NCI-H1092 treated with DMSO at 0.1 percent for 48 hours (cell line): ENCODE measurements at regions not wholly inside any gene's neighbourhood (a gene's known extent, or its start where the extent isn't known, plus 50 kb on each side); places are given as distances from the start of the nearest gene placed in this dataset.
A peak's percentile ranks its signal among the peaks of the same experiment; 100 is the strongest.

Experiments
- DNase-seq: peaks from one replicate; lab custom pipeline; 2025; lab: John Stamatoyannopoulos, UW

DNA sequence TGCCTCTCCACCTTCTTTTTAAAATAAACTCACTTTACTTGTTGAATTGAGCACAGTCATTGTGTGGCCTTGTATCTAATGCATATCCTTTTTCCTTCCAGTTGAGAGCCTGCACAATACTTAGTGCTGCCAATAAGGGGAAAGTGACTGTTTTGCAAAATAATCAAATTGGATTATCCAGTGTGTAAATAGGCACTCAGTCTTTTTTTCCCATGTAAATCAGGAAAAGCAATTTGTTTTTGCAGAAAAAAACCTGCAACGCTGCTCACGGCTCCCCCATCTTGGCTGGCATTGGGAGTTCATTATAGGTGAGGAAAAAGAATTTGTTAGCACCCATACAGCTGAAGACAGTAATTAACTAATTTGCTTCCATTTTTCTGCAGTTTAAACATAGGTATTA, 299.9 kb downstream of the CSNK1G3 start:
- DNase-seq, result no peak

DNA sequence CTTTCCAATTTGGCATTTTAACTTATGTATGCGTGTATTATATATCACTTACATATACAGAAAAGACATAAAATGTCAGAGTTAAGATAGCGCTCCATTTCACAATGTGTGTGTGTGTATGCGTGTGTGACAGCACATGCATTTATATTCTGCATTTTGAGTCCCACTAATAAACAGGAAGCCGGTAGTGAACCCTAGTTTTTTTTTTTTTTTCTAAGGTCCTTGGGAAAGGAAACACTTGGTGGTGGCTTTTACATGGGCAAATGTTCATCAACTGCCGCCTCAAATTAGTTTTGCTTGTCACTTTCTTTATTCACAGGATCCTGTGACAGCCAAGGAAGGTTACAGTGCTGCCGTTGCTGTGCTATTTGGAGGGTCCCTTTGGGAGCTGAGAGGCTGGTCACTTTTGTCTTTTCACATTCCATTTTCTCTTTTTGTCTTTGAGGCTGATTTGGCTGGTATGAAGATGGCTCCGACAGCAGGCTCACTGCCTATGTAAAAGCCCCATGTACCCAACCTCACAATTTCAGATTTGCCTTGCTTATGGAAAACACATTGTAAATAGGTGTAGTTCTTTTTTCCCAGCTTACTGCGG, 298.9 kb downstream of the CSNK1G3 start:
- no peak for DNase-seq

DNA sequence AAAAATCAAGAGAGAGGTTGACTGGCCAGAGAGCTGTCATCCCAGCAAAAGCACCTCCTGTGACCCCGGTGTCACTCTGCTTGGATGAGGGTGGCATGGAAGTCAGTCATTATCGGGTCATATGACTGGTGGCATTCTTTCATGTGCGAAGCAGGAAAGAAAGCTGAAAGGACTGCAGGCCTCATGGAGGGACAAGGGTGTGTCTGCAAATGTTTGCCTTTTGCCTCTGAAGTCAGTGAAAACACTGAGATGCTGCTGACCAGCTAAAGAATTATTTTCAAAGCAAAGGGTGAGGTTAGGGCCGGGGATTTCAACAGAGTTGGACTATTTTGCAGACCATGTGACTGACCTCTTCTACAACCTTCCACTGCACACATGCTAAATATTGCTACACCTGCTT, 298.3 kb downstream of the CSNK1G3 start:
- DNase-seq, result no peak

DNA sequence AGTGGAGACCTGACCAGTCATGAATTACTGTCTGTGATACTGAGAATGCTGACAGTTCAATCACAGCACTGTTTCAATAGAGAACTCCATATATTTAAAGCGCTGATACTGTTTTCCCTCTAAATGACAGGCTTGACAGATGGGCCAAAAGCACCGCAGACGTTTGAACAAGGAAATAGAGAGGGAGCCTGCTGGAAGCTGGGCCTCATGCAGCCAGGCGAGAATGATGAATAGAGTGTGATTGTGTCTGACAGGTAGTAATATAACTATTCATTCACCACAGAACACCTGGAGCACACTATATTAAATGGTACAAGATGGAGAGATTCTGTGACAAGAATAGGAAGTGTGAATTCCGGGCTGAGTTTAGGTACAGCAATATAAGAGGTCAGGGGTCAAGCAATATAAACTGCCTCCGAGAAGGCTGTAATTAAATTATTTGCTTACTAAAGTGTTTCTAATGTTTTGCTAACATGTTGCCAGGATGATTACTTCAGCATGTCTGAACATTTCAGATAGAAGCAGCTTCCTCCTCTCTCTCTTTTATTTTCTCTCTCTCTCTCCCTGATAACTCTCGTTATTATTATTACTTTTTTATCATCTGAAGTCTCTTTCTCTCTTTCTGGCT, 297.7 kb downstream of the CSNK1G3 start:
- peak; percentile 12 for DNase-seq

DNA sequence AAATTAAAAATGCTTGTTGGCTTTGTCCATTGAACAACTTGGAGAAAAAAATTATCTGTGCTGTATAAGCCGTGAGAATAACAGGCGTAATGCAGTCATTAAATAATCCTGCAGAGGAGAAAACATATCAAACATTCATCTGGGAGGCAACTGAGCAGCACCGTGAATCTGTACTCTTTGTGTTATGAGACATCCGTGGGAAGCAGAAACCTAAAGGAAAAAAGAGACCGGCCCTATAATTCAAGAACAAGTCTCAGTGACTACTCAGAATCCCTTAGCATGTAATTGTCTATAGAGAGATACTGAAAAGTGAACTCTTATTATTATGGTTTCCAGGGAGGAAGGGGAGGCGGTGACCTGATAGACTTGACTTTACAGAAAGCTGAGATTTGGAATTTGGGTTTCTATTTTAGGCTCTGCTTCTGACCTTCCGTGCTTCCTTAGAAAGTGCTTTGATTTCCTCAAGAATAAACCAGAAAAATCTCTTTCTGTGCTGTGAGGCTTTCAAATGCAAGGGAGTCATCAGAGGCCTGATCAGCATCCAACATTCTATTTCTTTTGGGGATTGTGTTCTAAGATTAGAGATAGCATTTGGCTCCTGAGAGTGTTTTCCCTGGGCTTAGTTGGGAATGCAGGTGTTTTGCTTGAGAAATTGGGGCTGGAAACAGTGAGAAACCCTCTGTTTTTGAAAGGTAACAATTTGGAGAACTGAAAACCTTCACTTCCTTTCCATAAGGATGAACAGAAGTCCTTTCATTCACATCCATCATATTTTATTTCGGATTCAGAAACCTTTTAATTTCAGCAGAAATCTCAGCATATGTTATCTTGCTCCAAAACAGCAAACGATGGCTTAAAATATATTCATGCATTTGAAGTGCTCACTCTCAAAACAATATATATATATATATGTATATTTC, 296.7 kb downstream of the CSNK1G3 start:
- DNase-seq, result no peak

DNA sequence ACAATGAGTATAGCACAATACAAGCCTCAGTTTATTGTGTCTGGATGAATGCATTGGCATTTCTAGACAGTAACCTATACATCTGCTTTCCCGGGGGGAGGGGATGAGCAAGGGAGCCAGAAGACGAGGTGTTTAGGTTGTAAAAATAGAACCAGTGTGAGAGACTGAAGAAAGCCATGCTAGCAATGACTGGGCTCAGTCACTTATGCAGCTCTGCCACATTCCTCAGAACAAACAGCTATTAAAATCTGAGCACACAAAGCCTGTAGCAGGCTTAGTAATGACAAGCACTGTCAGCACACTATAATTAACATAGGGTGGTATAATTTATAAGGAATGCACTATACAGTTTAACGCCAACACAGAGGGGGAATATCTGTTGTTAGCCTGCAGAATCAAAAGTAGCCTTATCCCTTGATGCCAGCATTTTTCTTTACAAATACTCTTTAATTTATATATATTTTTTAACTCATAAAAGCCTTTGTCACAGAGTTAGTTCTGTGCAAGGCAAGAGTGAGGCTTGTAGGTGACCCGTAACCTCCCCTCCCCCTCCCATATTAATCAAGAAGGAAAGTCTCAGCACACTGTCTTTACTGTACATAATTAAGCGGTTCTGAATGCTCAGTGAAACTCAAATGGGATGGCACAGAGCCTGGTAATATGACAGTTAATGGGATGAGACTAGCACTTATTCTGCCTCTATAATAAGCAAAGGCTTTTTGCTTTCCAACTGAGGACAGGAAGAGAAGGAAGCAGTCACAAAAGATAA, 295.4 kb downstream of the CSNK1G3 start:
- peak; percentile 36 for DNase-seq

- DNase-seq, result no peak
Observed at GRCh38 chr5:123806644-123807043, 294.7 kb downstream of the CSNK1G3 start.

GRCh38 chr5:123805300-123805699, 293.3 kb downstream of the CSNK1G3 start:
- DNase-seq, result no peak

DNA sequence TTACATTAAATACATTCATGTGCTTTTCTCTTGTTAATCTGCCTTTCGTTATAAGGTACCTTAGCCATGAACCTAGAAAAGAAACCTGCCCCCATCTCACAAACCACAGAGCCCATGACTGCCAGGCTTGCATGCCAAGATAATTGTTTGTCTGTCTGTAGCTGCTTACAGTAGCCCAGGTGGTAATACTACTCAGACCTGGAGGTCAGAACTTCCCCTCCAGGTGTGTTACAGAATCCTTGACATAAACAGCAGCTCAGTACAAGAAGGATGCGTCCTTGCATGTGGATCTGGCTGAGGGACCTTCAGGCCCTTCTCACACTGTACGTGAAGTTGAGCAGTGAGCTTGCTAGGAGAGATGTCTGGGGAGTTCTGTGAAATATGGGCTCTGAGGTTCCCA, 291.4 kb downstream of the CSNK1G3 start:
- DNase-seq, result no peak

DNA sequence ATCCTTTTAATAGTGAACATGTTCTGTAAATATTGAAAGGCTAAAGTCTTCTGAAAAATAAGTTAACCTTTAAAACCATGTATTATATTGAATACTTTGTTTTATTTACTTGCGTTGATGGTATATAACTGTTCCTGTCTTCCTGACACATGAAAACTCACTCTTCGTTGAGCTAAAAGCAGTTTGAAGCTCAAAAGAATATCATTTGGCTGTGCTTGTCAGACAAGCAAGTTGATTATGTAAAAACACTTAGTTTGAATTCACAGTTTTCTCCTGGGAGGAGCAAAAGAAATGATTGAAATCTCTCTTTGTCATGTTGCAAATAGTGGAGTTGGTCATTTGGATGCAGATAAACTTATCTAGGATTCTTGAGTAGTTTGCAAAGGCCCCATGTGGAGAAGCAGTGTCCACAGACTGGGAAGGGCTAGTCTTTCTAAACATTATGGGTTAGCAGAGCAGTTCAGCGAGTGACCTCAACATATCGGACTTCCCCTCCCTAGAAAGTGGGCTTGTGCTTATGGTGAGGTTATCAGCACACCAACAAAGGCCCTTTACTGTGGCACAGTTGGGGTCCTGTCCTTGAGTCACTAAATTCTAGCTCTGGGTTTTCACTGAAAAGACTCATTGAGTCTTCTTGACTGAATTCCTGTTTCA, 290.4 kb downstream of the CSNK1G3 start:
- DNase-seq, result no peak

- no peak for DNase-seq
Observed at GRCh38 chr5:123800640-123801039, 288.7 kb downstream of the CSNK1G3 start.

GRCh38 chr5:123795688-123796087, 283.7 kb downstream of the CSNK1G3 start:
- DNase-seq, result no peak

GRCh38 chr5:123790226-123790625, 278.2 kb downstream of the CSNK1G3 start:
- DNase-seq, result no peak

- no peak for DNase-seq
Observed at GRCh38 chr5:123787635-123788034, 275.7 kb downstream of the CSNK1G3 start.

DNA sequence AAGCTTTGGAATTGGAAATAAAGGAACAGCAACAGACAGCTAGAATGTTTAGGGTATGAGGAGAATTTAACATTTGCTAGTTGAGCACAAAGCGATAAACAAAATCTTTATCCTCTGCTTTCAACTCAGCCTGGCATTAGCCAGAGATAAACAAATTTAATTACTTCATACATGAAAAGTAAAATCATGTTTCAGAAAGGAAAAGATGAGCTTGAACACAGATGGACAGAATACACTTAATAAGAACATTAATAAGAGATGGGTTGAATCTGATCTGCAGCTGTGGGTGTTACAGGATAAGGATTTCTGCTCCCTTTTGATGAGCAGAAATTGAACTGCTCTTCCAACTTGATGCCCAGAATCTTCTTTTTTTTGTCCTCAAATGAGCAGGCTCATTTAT, 275.2 kb downstream of the CSNK1G3 start:
- no peak for DNase-seq

DNA sequence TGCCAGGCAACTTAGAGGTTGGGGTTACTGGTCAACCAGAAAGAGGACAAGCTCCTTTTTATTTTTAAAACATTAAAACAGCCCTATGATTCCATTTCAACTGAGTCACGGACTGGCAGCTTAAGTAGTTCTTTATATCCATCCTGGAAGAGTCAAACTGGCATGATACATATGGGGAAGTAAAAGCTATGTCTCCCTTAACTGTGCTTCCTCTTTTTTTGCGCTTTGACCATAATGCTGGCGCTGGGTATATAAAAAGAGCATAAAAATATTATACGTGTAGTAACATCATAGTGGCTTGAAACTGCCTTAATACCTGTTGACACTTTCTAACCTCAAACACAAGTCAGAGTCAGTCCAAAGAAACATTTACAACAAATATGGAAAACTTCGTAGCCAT, 274.4 kb downstream of the CSNK1G3 start:
- DNase-seq, result no peak

- peak; percentile 93 for DNase-seq
Observed at GRCh38 chr5:123785162-123786071, 273.4 kb downstream of the CSNK1G3 start.

GRCh38 chr5:123783421-123783820, 271.4 kb downstream of the CSNK1G3 start:
- DNase-seq, result no peak

- DNase-seq, result no peak
Observed at GRCh38 chr5:123778641-123779040, 266.7 kb downstream of the CSNK1G3 start.

- DNase-seq, result no peak
Observed at GRCh38 chr5:123776761-123777160, 264.8 kb downstream of the CSNK1G3 start.

DNA sequence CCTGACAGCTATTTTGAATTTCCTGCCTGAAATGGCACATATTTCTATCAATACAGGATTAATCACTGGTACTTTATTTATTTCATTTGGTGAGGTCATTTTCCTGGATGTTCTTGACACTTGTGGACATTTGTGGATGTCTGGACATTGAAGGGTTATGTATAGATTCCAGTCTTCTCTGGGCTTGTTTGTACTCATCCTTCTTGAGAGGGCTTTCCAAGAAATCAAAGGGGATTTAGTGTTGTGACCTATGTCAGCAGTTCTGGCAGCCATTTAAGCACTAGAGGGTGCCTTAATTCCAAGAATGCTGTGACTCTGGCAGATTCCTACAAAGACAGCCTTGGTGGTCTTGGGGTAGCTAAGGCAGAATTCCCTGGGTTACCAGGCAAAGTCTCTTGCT, 259.7 kb downstream of the CSNK1G3 start:
- DNase-seq, result no peak
